ENCODE measurements at regions not wholly inside any gene's neighbourhood (a gene's known extent, or its start where the extent isn't known, plus 50 kb on each side); places are given as distances from the start of the nearest gene placed in this dataset.

- Mint-ChIP-seq H3K4me1 (no peaks in the 10 kb centered on the region), H3K27ac (no peak overlapping the region), H3K27me3 (peaks cover 0 to 14% of the 10 kb centered on the region in 2 donors), H3K4me3 (no peak overlapping the region), H3K9me3 (no peaks in the 10 kb centered on the region), H3K36me3 (no peaks in the 10 kb centered on the region)
- no peaks in the 10 kb centered on the region for H3K9me3 ChIP-seq (ENCODE audit: low read length)
- ChIA-PET CTCF (no interaction called here), POLR2A (no interaction called here)
- no peaks in the 10 kb centered on the region for H3K27me3 ChIP-seq (ENCODE audit: insufficient read depth, low read length, poor library complexity, severe bottlenecking)
- no peak overlapping the region for H3K4me3 ChIP-seq (ENCODE audit: low read length)
- DNase-seq = no peak
- H3K36me3 ChIP-seq (ENCODE audit: insufficient read depth, low read length) = no peaks in the 10 kb centered on the region
- no peak overlapping the region for H3K27ac ChIP-seq (ENCODE audit: low read depth, low read length)
- no peaks in the 10 kb centered on the region for H3K4me1 ChIP-seq (ENCODE audit: insufficient read depth, low read length)
These were observed 640.7 kb downstream of the IRS1 start for GRCh38 chr2:226158940-226159339.

- no peak overlapping the region for H3K4me3 ChIP-seq (ENCODE audit: low read length)
- no peaks in the 10 kb centered on the region for H3K4me1 Mint-ChIP-seq
- DNase-seq = no peak
- POLR2A ChIA-PET = no interaction called here
- H3K27ac Mint-ChIP-seq = no peak overlapping the region
- H3K36me3 Mint-ChIP-seq = no peaks in the 10 kb centered on the region
- H3K4me1 ChIP-seq (ENCODE audit: insufficient read depth, low read length) = no peaks in the 10 kb centered on the region
- peaks cover 0 to 14% of the 10 kb centered on the region in 2 donors for H3K27me3 Mint-ChIP-seq
- no peaks in the 10 kb centered on the region for H3K36me3 ChIP-seq (ENCODE audit: insufficient read depth, low read length)
- H3K4me3 Mint-ChIP-seq = no peak overlapping the region
- no peak overlapping the region for H3K27ac ChIP-seq (ENCODE audit: low read depth, low read length)
- no peaks in the 10 kb centered on the region for H3K9me3 Mint-ChIP-seq
- H3K27me3 ChIP-seq (ENCODE audit: insufficient read depth, low read length, poor library complexity, severe bottlenecking) = no peaks in the 10 kb centered on the region
- H3K9me3 ChIP-seq (ENCODE audit: low read length) = no peaks in the 10 kb centered on the region
- CTCF ChIA-PET = no interaction called here
These were observed 641.4 kb downstream of the IRS1 start for GRCh38 chr2:226158229-226158628.

DNA sequence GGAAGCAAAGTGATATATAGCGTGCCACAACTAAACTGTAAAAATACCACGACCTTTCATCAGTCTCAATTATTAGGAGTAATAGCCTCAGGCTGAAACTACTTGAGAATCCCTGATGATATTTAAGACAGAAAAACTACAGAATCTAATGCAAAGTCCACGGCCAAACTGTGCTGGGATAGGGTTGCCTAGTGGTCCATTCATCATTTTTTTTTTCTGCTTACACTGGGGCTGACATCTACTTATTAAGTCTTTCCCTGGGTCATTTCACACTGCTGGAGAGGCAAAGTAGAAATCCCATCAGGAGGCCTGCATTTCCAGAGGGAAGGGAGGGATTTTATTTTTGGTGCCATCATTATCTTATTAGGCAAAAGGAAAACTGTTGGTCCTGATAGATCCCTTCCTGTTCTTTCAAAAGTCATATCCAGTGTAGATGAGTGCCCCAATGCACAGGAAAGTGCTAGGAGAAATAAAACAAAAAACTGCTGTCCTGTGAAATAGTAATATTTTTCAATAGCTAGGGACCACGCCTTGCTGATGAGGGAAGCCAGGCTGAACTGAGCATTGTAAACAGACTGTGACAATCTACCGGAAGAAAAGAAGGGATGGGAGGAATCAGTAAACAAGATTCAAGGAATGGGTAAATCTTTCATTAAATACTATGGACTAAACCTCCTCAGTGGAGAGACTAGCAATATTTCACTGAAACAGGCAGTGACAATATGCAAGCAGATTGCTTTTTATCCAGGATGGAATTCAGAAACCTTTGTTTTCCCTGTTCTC lies 644.3 kb downstream of the IRS1 start:
- H3K4me3 Mint-ChIP-seq = no peak overlapping the region
- H3K36me3 Mint-ChIP-seq = no peaks in the 10 kb centered on the region
- Histone ChIP-seq H3K4me1 (ENCODE audit: insufficient read depth, low read length) (no peaks in the 10 kb centered on the region), H3K4me3 (ENCODE audit: low read length) (no peak overlapping the region), H3K36me3 (ENCODE audit: insufficient read depth, low read length) (no peaks in the 10 kb centered on the region), H3K9me3 (ENCODE audit: low read length) (no peaks in the 10 kb centered on the region), H3K27ac (ENCODE audit: low read depth, low read length) (no peak overlapping the region), H3K27me3 (ENCODE audit: insufficient read depth, low read length, poor library complexity, severe bottlenecking) (no peaks in the 10 kb centered on the region)
- H3K27me3 Mint-ChIP-seq = peaks cover 0 to 14% of the 10 kb centered on the region in 2 donors
- ChIA-PET CTCF (no interaction called here), POLR2A (no interaction called here)
- DNase-seq = no peak
- no peaks in the 10 kb centered on the region for H3K9me3 Mint-ChIP-seq
- no peak overlapping the region for H3K27ac Mint-ChIP-seq
- H3K4me1 Mint-ChIP-seq = no peaks in the 10 kb centered on the region

DNA sequence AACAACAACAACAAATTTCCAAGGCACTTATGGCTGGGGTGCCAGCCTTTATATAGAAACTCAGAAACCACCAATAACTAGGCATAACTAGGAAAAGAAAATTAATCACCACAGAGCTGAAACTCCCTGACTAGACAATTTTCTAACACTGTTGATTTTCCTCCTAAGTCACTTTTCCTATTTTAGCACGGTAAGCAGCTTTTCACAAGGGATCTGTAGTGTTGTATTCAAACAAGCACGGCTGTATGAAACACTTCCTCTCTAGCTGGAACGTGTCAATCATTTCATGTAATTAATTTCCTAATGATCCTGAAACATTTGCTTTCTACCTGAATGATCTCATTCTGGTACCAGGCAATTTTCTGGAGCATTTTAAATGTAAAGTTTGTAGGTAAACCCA lies 645.0 kb downstream of the IRS1 start:
- no peaks in the 10 kb centered on the region for H3K27me3 ChIP-seq (ENCODE audit: insufficient read depth, low read length, poor library complexity, severe bottlenecking)
- H3K4me1 ChIP-seq (ENCODE audit: insufficient read depth, low read length) = no peaks in the 10 kb centered on the region
- no peaks in the 10 kb centered on the region for H3K9me3 ChIP-seq (ENCODE audit: low read length)
- no peak for DNase-seq
- ChIA-PET CTCF (no interaction called here), POLR2A (no interaction called here)
- Mint-ChIP-seq H3K4me1 (no peaks in the 10 kb centered on the region), H3K27me3 (peaks cover 0 to 14% of the 10 kb centered on the region in 2 donors), H3K4me3 (no peak overlapping the region), H3K9me3 (no peaks in the 10 kb centered on the region), H3K36me3 (no peaks in the 10 kb centered on the region), H3K27ac (no peak overlapping the region)
- no peak overlapping the region for H3K27ac ChIP-seq (ENCODE audit: low read depth, low read length)
- H3K36me3 ChIP-seq (ENCODE audit: insufficient read depth, low read length) = no peaks in the 10 kb centered on the region
- no peak overlapping the region for H3K4me3 ChIP-seq (ENCODE audit: low read length)

DNA sequence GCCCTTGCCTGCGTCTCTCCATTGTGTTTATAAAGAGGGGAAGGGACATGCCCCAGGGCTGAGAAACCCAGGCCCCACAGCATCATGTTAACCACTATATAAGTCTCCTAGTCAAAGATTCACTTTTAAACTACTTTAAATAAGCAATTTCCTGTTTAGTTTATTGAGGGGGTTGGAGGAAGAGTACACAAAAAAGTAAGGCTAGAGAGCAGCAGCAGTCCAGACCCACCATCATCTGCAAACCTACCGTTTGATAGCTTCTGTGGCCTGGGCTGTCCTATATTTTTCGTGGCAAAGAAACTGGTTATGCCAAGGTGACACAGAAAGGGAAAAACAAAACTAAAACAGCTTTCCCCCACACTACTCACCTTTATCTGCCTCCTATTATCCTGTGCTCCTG lies 646.1 kb downstream of the IRS1 start:
- no peaks in the 10 kb centered on the region for H3K4me1 ChIP-seq (ENCODE audit: insufficient read depth, low read length)
- H3K27ac Mint-ChIP-seq = no peak overlapping the region
- no peak overlapping the region for H3K4me3 Mint-ChIP-seq

GRCh38 chr2:226151157-226151556 lies 648.5 kb downstream of the IRS1 start:
- peaks cover 0 to 7% of the 10 kb centered on the region in 2 donors for H3K27me3 Mint-ChIP-seq
- no peak overlapping the region for H3K27ac ChIP-seq (ENCODE audit: low read depth, low read length)
- no peaks in the 10 kb centered on the region for H3K4me1 Mint-ChIP-seq
- H3K9me3 Mint-ChIP-seq = no peaks in the 10 kb centered on the region
- no peak overlapping the region for H3K4me3 Mint-ChIP-seq
- H3K4me3 ChIP-seq (ENCODE audit: low read length) = no peak overlapping the region
- CTCF ChIA-PET = no interaction called here
- no peak overlapping the region for H3K27ac Mint-ChIP-seq
- no peaks in the 10 kb centered on the region for H3K36me3 ChIP-seq (ENCODE audit: insufficient read depth, low read length)
- POLR2A ChIA-PET = no interaction called here
- no peaks in the 10 kb centered on the region for H3K9me3 ChIP-seq (ENCODE audit: low read length)
- no peaks in the 10 kb centered on the region for H3K27me3 ChIP-seq (ENCODE audit: insufficient read depth, low read length, poor library complexity, severe bottlenecking)
- H3K4me1 ChIP-seq (ENCODE audit: insufficient read depth, low read length) = no peaks in the 10 kb centered on the region
- H3K36me3 Mint-ChIP-seq = no peaks in the 10 kb centered on the region
- DNase-seq = no peak

More for the DNA sequence above, 646.1 kb downstream of the IRS1 start:
- H3K27me3 ChIP-seq (ENCODE audit: insufficient read depth, low read length, poor library complexity, severe bottlenecking) = no peaks in the 10 kb centered on the region
- no peaks in the 10 kb centered on the region for H3K4me1 Mint-ChIP-seq
- no peak overlapping the region for H3K4me3 ChIP-seq (ENCODE audit: low read length)
- H3K36me3 Mint-ChIP-seq = no peaks in the 10 kb centered on the region
- ChIA-PET CTCF (no interaction called here), POLR2A (no interaction called here)
- no peaks in the 10 kb centered on the region for H3K36me3 ChIP-seq (ENCODE audit: insufficient read depth, low read length)
- no peaks in the 10 kb centered on the region for H3K9me3 Mint-ChIP-seq
- H3K9me3 ChIP-seq (ENCODE audit: low read length) = no peaks in the 10 kb centered on the region
- no peak overlapping the region for H3K27ac ChIP-seq (ENCODE audit: low read depth, low read length)
- DNase-seq = no peak
- H3K27me3 Mint-ChIP-seq = peaks cover 0 to 14% of the 10 kb centered on the region in 2 donors

DNA sequence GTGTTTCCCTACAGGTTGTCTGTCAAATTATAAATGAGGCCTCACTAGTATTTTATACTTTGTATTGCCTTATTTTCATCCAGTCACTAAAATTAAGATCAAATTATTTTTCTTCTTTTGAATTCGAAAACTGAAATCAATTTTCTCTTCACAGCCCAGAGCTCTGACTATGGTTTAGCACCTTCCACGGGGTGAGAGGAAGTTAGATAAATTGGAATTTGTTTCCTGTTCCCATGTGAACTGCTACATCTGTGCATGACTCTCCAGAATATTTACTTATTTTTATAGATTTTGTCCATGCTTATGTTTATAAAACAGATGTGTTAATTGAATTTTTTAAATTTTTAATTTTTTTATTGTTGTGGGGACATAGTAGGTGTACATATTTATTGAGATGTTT lies 656.5 kb downstream of the IRS1 start:
- Mint-ChIP-seq H3K4me1 (no peaks in the 10 kb centered on the region), H3K36me3 (no peaks in the 10 kb centered on the region), H3K27me3 (no peaks in the 10 kb centered on the region), H3K4me3 (no peak overlapping the region), H3K27ac (no peak overlapping the region), H3K9me3 (no peaks in the 10 kb centered on the region)
- Histone ChIP-seq H3K4me3 (ENCODE audit: low read length) (no peak overlapping the region), H3K36me3 (ENCODE audit: insufficient read depth, low read length) (no peaks in the 10 kb centered on the region), H3K9me3 (ENCODE audit: low read length) (no peaks in the 10 kb centered on the region), H3K27ac (ENCODE audit: low read depth, low read length) (no peak overlapping the region), H3K27me3 (ENCODE audit: insufficient read depth, low read length, poor library complexity, severe bottlenecking) (no peaks in the 10 kb centered on the region), H3K4me1 (ENCODE audit: insufficient read depth, low read length) (no peaks in the 10 kb centered on the region)
- DNase-seq = no peak
- CTCF ChIA-PET = no interaction called here
- POLR2A ChIA-PET = no interaction called here

- no peaks in the 10 kb centered on the region for H3K27me3 Mint-ChIP-seq
- ChIA-PET POLR2A (no interaction called here), CTCF (no interaction called here)
- no peak for DNase-seq
- Histone ChIP-seq H3K4me3 (ENCODE audit: low read length) (no peak overlapping the region), H3K9me3 (ENCODE audit: low read length) (no peaks in the 10 kb centered on the region), H3K4me1 (ENCODE audit: insufficient read depth, low read length) (no peaks in the 10 kb centered on the region), H3K27ac (ENCODE audit: low read depth, low read length) (no peak overlapping the region), H3K36me3 (ENCODE audit: insufficient read depth, low read length) (no peaks in the 10 kb centered on the region), H3K27me3 (ENCODE audit: insufficient read depth, low read length, poor library complexity, severe bottlenecking) (no peaks in the 10 kb centered on the region)
- no peaks in the 10 kb centered on the region for H3K4me1 Mint-ChIP-seq
- no peak overlapping the region for H3K4me3 Mint-ChIP-seq
- H3K36me3 Mint-ChIP-seq = no peaks in the 10 kb centered on the region
- no peaks in the 10 kb centered on the region for H3K9me3 Mint-ChIP-seq
- peak overlapping the region in 1 of 8 donors; percentile 10 for H3K27ac Mint-ChIP-seq
These were observed 657.2 kb downstream of the IRS1 start for GRCh38 chr2:226142463-226142862.

DNA sequence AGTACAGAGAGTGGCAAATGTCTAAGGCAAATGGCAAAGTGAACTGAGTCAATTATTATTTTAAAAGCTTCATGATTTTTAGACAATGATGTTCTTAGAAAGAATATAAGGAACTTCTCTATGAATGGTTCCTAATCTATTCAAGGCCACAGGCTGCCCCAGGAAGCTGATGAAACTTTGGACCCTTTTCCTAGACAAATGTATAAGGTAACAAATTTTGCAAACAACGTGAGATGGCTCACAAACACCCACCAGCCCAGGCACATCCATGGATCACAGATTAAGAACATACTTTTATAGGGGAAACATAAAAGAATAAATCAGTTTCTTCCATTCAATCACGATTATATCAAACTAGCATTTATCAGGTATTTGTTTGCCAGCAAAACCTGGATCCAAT lies 659.0 kb downstream of the IRS1 start:
- POLR2A ChIA-PET = no interaction called here
- no peak overlapping the region for H3K27ac Mint-ChIP-seq
- CTCF ChIA-PET = no interaction called here

More for the DNA sequence above, 659.0 kb downstream of the IRS1 start:
- Histone ChIP-seq H3K36me3 (ENCODE audit: insufficient read depth, low read length) (no peaks in the 10 kb centered on the region), H3K4me3 (ENCODE audit: low read length) (no peak overlapping the region), H3K4me1 (ENCODE audit: insufficient read depth, low read length) (no peaks in the 10 kb centered on the region), H3K27ac (ENCODE audit: low read depth, low read length) (no peak overlapping the region), H3K9me3 (ENCODE audit: low read length) (no peaks in the 10 kb centered on the region), H3K27me3 (ENCODE audit: insufficient read depth, low read length, poor library complexity, severe bottlenecking) (no peaks in the 10 kb centered on the region)
- DNase-seq = no peak
- Mint-ChIP-seq H3K4me1 (no peaks in the 10 kb centered on the region), H3K27me3 (peaks cover 0 to 2% of the 10 kb centered on the region in 2 donors), H3K36me3 (no peaks in the 10 kb centered on the region), H3K4me3 (no peak overlapping the region), H3K9me3 (no peaks in the 10 kb centered on the region)

Measured in CD8-positive, alpha-beta memory T cell (primary cell).